Uterus (tissue), 2 donors: ENCODE measurements at regions not wholly inside any gene's neighbourhood (a gene's known extent, or its start where the extent isn't known, plus 50 kb on each side); places are given as distances from the start of the nearest gene placed in this dataset.

ENCODE experiments used
- POLR2A ChIP-seq, 2 donors: fragments of 450-650 bp; IDR thresholded peaks; one replicate each; pipeline ENCODE4 v1.6.1; 2016; ENCODE audit warnings: antibody characterized with exemption in 2 of 2, mild to moderate bottlenecking in 1 of 2, moderate library complexity in 1 of 2
- TF ChIP-seq, protein P1 (sequence below), 4 experiments: fragments of 200-600 bp in 2 of 4; fragments of 450-650 bp in 2 of 4; sonication (generic) in 2 of 4; IDR thresholded peaks; one replicate each; pipeline ENCODE4 v1.5.1; 2016 to 2019; ENCODE audit warnings: antibody characterized with exemption in 4 of 4, mild to moderate bottlenecking in 2 of 4, moderate library complexity in 1 of 4

GRCh38 chr6:26224940-26225847, 138.0 kb downstream of the HFE start:
- TF ChIP-seq, protein P1, sequence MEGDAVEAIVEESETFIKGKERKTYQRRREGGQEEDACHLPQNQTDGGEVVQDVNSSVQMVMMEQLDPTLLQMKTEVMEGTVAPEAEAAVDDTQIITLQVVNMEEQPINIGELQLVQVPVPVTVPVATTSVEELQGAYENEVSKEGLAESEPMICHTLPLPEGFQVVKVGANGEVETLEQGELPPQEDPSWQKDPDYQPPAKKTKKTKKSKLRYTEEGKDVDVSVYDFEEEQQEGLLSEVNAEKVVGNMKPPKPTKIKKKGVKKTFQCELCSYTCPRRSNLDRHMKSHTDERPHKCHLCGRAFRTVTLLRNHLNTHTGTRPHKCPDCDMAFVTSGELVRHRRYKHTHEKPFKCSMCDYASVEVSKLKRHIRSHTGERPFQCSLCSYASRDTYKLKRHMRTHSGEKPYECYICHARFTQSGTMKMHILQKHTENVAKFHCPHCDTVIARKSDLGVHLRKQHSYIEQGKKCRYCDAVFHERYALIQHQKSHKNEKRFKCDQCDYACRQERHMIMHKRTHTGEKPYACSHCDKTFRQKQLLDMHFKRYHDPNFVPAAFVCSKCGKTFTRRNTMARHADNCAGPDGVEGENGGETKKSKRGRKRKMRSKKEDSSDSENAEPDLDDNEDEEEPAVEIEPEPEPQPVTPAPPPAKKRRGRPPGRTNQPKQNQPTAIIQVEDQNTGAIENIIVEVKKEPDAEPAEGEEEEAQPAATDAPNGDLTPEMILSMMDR (IDR thresholded peaks at IDR 0.05), result no peak
- TF ChIP-seq POLR2A (IDR thresholded peaks at IDR 0.05), result no peak
